Chondrocyte (in vitro differentiated cells): ENCODE measurements at regions not wholly inside any gene's neighbourhood (a gene's known extent, or its start where the extent isn't known, plus 50 kb on each side); places are given as distances from the start of the nearest gene placed in this dataset.
"Not testable (repeated sequence)": the region's sequence is repeated elsewhere in the genome, so short reads cannot be mapped to it uniquely, and the experiment has no call there.

Source experiments
- DNase-seq: peaks from one replicate; pipeline ENCODE4 v3.0.0; 2021; ENCODE audit warnings: mixed read lengths, low spot score
- H3K27ac Mint-ChIP-seq: one replicate; pipeline ENCODE4 v1.8.0; 2021; ENCODE audit warnings: mild to moderate bottlenecking, moderate library complexity, mixed read lengths; ENCODE audit not compliant: unreplicated experiment
- H3K27me3 Mint-ChIP-seq: 2 replicates; pipeline ENCODE4 v1.8.0; 2021; ENCODE audit warnings: low read depth, mixed read lengths
- H3K36me3 Mint-ChIP-seq: 2 replicates; pipeline ENCODE4 v1.8.0; 2021; ENCODE audit warnings: low read depth, mixed read lengths
- H3K4me1 Mint-ChIP-seq: 2 replicates; pipeline ENCODE4 v1.8.0; 2021; ENCODE audit warnings: low read depth, mild to moderate bottlenecking, mixed read lengths
- H3K4me3 Mint-ChIP-seq: one replicate; pipeline ENCODE4 v1.8.0; 2021; ENCODE audit warnings: mild to moderate bottlenecking, moderate library complexity, mixed read lengths; ENCODE audit not compliant: unreplicated experiment
- H3K9me3 Mint-ChIP-seq: 2 replicates; pipeline ENCODE4 v1.8.0; 2021; ENCODE audit warnings: low read depth, mixed read lengths
- CTCF ChIP-seq: fragments of 200-600 bp; sonication (generic); IDR thresholded peaks from 2 replicates; pipeline ENCODE4 v1.5.0; 2021; ENCODE audit warnings: antibody characterized with exemption, mild to moderate bottlenecking, moderate library complexity

GRCh38 chr10:9561821-9562505 is 1455.7 kb upstream of the CELF2 start:
- H3K27me3 Mint-ChIP-seq: peaks cover 7% of the 10 kb centered on the region
- no peak for DNase-seq
- H3K9me3 Mint-ChIP-seq: no peaks in the 10 kb centered on the region
- H3K4me1 Mint-ChIP-seq: no peaks in the 10 kb centered on the region
- no peak overlapping the region for H3K4me3 Mint-ChIP-seq
- no peaks in the 10 kb centered on the region for H3K36me3 Mint-ChIP-seq
- TF ChIP-seq CTCF: no peak
- H3K27ac Mint-ChIP-seq: no peak overlapping the region

- no peak overlapping the region for H3K4me3 Mint-ChIP-seq
- H3K9me3 Mint-ChIP-seq: no peaks in the 10 kb centered on the region
- no peaks in the 10 kb centered on the region for H3K36me3 Mint-ChIP-seq
- TF ChIP-seq CTCF: no peak
- no peak for DNase-seq
- H3K4me1 Mint-ChIP-seq: no peaks in the 10 kb centered on the region
- no peak overlapping the region for H3K27ac Mint-ChIP-seq
- H3K27me3 Mint-ChIP-seq: no peaks in the 10 kb centered on the region
Measured at GRCh38 chr10:9577746-9578145, 1439.9 kb upstream of the CELF2 start.

- no peak for DNase-seq
- Mint-ChIP-seq H3K27ac (no peak overlapping the region), H3K27me3 (no peaks in the 10 kb centered on the region), H3K4me3 (no peak overlapping the region), H3K9me3 (no peaks in the 10 kb centered on the region), H3K4me1 (no peaks in the 10 kb centered on the region), H3K36me3 (no peaks in the 10 kb centered on the region)
- TF ChIP-seq CTCF: no peak
Measured at GRCh38 chr10:9579110-9579705, 1438.5 kb upstream of the CELF2 start.

- not testable (repeated sequence) for H3K36me3 Mint-ChIP-seq, H3K27me3 Mint-ChIP-seq, H3K27ac Mint-ChIP-seq, DNase-seq, H3K4me3 Mint-ChIP-seq, H3K4me1 Mint-ChIP-seq, H3K9me3 Mint-ChIP-seq
Measured at GRCh38 chr10:9582803-9583202, 1434.9 kb upstream of the CELF2 start.

- Mint-ChIP-seq H3K9me3 (peaks cover 4% of the 10 kb centered on the region), H3K4me3 (no peak overlapping the region), H3K4me1 (peaks cover 11% of the 10 kb centered on the region), H3K27ac (no peak overlapping the region), H3K36me3 (no peaks in the 10 kb centered on the region), H3K27me3 (no peaks in the 10 kb centered on the region)
- DNase-seq: no peak
- TF ChIP-seq CTCF: no peak
Measured at GRCh38 chr10:9596368-9596920, 1421.2 kb upstream of the CELF2 start.
